Ishikawa (cell line): ENCODE measurements at regions not wholly inside any gene's neighbourhood (a gene's known extent, or its start where the extent isn't known, plus 50 kb on each side); places are given as distances from the start of the nearest gene placed in this dataset.
A peak's percentile ranks its signal among the peaks of the same experiment; 100 is the strongest.

Source experiments
- CEBPB ChIP-seq: IDR thresholded peaks from 2 replicates; pipeline ENCODE4 v1.6.1; 2012
- CREB1 ChIP-seq: IDR thresholded peaks from 2 replicates; pipeline ENCODE4 v1.6.1; 2012; ENCODE audit warnings: low read depth
- EGR1 ChIP-seq: IDR thresholded peaks from 2 replicates; pipeline ENCODE4 v1.6.1; 2012
- EP300 ChIP-seq: IDR thresholded peaks from 2 replicates; pipeline ENCODE4 v1.6.1; 2012; ENCODE audit warnings: borderline replicate concordance
- FOXM1 ChIP-seq: IDR thresholded peaks from 2 replicates; pipeline ENCODE4 v1.6.1; 2012; ENCODE audit warnings: low read depth, borderline replicate concordance
- MAX ChIP-seq: IDR thresholded peaks from 2 replicates; pipeline ENCODE4 v1.6.1; 2012
- NFIC ChIP-seq: IDR thresholded peaks from 2 replicates; pipeline ENCODE4 v1.6.1; 2012
- RAD21 ChIP-seq: IDR thresholded peaks from 2 replicates; pipeline ENCODE4 v1.6.1; 2012; ENCODE audit warnings: low read depth
- REST ChIP-seq: IDR thresholded peaks from 2 replicates; pipeline ENCODE4 v1.6.1; 2012; ENCODE audit warnings: low read depth, mild to moderate bottlenecking
- TAF1 ChIP-seq: IDR thresholded peaks from 2 replicates; pipeline ENCODE4 v1.6.1; 2012; ENCODE audit warnings: low read depth, mild to moderate bottlenecking
- TCF12 ChIP-seq: IDR thresholded peaks from 2 replicates; pipeline ENCODE4 v1.6.1; 2012; ENCODE audit warnings: low read depth
- TEAD4 ChIP-seq: IDR thresholded peaks from 2 replicates; pipeline ENCODE4 v1.6.1; 2012
- USF1 ChIP-seq: IDR thresholded peaks from 2 replicates; pipeline ENCODE4 v1.6.1; 2012
- YY1 ChIP-seq: IDR thresholded peaks from 2 replicates; pipeline ENCODE4 v1.6.1; 2012; ENCODE audit warnings: low read depth
- ZBTB7A ChIP-seq: IDR thresholded peaks from 2 replicates; pipeline ENCODE4 v1.6.1; 2012; ENCODE audit warnings: low read depth

- TF ChIP-seq REST (no peak), EGR1 (no peak), RAD21 (no peak), TCF12 (no peak), CEBPB (no peak), FOXM1 (no peak), NFIC (no peak), MAX (no peak), CREB1 (no peak), ZBTB7A (no peak), TEAD4 (no peak), TAF1 (no peak), EP300 (no peak), USF1 (no peak), YY1 (no peak)
These were observed 617.2 kb upstream of the NR2F2 start for GRCh38 chr15:95713324-95713723.

- no peak for TF ChIP-seq RAD21
- TF ChIP-seq REST = no peak
- no peak for TF ChIP-seq EP300
- no peak for TF ChIP-seq CEBPB
- TF ChIP-seq TAF1 = no peak
- no peak for TF ChIP-seq USF1
- TF ChIP-seq CREB1 = no peak
- no peak for TF ChIP-seq TEAD4
- TF ChIP-seq EGR1 = no peak
- TF ChIP-seq FOXM1 = no peak
- no peak for TF ChIP-seq NFIC
- TF ChIP-seq ZBTB7A = no peak
- no peak for TF ChIP-seq TCF12
- TF ChIP-seq MAX = no peak
- no peak for TF ChIP-seq YY1
These were observed 615.2 kb upstream of the NR2F2 start for GRCh38 chr15:95715116-95715903.

GRCh38 chr15:95715906-95716656, 614.4 kb upstream of the NR2F2 start:
- TF ChIP-seq EGR1 (0 out of 2 replicates have a peak, but pooled peaks have one; percentile 21), TEAD4 (peak; percentile 35), TCF12 (0 out of 2 replicates have a peak, but pooled peaks have one; percentile 26), EP300 (peak; percentile 60; the same call in 1 of the 2 replicates), CEBPB (no peak), ZBTB7A (no peak)

GRCh38 chr15:95716708-95717107, 613.8 kb upstream of the NR2F2 start:
- TF ChIP-seq ZBTB7A (no peak), CEBPB (no peak), TEAD4 (no peak), REST (no peak), RAD21 (no peak), EGR1 (no peak), MAX (no peak), TAF1 (no peak), FOXM1 (no peak), TCF12 (no peak), CREB1 (no peak), USF1 (no peak), NFIC (no peak), EP300 (no peak), YY1 (no peak)
